H9 (cell line): ENCODE measurements at regions not wholly inside any gene's neighbourhood (a gene's known extent, or its start where the extent isn't known, plus 50 kb on each side); places are given as distances from the start of the nearest gene placed in this dataset.

Experiments used
- DNase-seq: peaks from one replicate; pipeline ENCODE4 v3.0.0-alpha.2; 2017
- H2AFZ ChIP-seq: one replicate; pipeline ENCODE4 v1.6.1; 2013; ENCODE audit warnings: mild to moderate bottlenecking, low read length, control low read depth, moderate library complexity
- H2AK5ac ChIP-seq: 2 replicates; pipeline ENCODE4 v1.6.1; 2013; ENCODE audit warnings: low read length, control low read depth, mixed read lengths; ENCODE audit not compliant: insufficient read length
- H2BK120ac ChIP-seq: one replicate; pipeline ENCODE4 v1.6.1; 2013; ENCODE audit warnings: low read depth, mild to moderate bottlenecking, low read length, control low read depth, inconsistent platforms; ENCODE audit not compliant: poor library complexity, severe bottlenecking
- H2BK12ac ChIP-seq: 2 replicates; pipeline ENCODE4 v1.6.1; 2013; ENCODE audit warnings: low read length, control low read depth, mixed read lengths, low read depth; ENCODE audit not compliant: insufficient read length
- H2BK15ac ChIP-seq: 2 replicates; pipeline ENCODE4 v1.6.1; 2013; ENCODE audit warnings: low read depth, low read length, control low read depth
- H2BK20ac ChIP-seq: one replicate; pipeline ENCODE4 v1.6.1; 2013; ENCODE audit warnings: low read depth, mild to moderate bottlenecking, low read length, control low read depth, inconsistent platforms; ENCODE audit not compliant: poor library complexity, severe bottlenecking
- H2BK5ac ChIP-seq: 2 replicates; pipeline ENCODE4 v1.6.1; 2013; ENCODE audit warnings: low read length, control low read depth, mixed read lengths; ENCODE audit not compliant: insufficient read length
- H3K14ac ChIP-seq: 2 replicates; pipeline ENCODE4 v1.6.1; 2013; ENCODE audit warnings: low read length, control low read depth; ENCODE audit not compliant: insufficient read depth
- H3K18ac ChIP-seq: 2 replicates; pipeline ENCODE4 v1.6.1; 2013; ENCODE audit warnings: low read depth, mild to moderate bottlenecking, mixed read lengths, low read length, control low read depth; ENCODE audit not compliant: insufficient read length
- H3K23ac ChIP-seq: 2 replicates; pipeline ENCODE4 v1.6.1; 2013; ENCODE audit warnings: low read length, control low read depth, mixed read lengths, low read depth; ENCODE audit not compliant: insufficient read length
- H3K23me2 ChIP-seq: 2 replicates; pipeline ENCODE4 v1.6.1; 2013; ENCODE audit warnings: low read depth, mild to moderate bottlenecking, mixed read lengths, low read length, control low read depth; ENCODE audit not compliant: insufficient read length, poor library complexity, severe bottlenecking
- H3K27ac ChIP-seq: 2 replicates; pipeline ENCODE4 v1.5.1; 2013; ENCODE audit warnings: low read length, control low read depth, mixed read lengths, low read depth; ENCODE audit not compliant: insufficient read length
- H3K27me3 ChIP-seq: 2 replicates; pipeline ENCODE4 v1.6.1; 2013; ENCODE audit warnings: low read length, control low read depth, inconsistent platforms; ENCODE audit not compliant: insufficient read depth
- H3K4ac ChIP-seq: 2 replicates; pipeline ENCODE4 v1.6.1; 2013; ENCODE audit warnings: low read depth, mild to moderate bottlenecking, control low read depth, inconsistent platforms, low read length, moderate library complexity
- H3K4me1 ChIP-seq: 2 replicates; pipeline ENCODE4 v1.6.1; 2013; ENCODE audit warnings: low read length, control low read depth, inconsistent platforms; ENCODE audit not compliant: insufficient read depth
- H3K4me2 ChIP-seq: 2 replicates; pipeline ENCODE4 v1.6.1; 2013; ENCODE audit warnings: low read length, control low read depth, mixed read lengths; ENCODE audit not compliant: insufficient read length, insufficient read depth
- H3K56ac ChIP-seq: 2 replicates; pipeline ENCODE4 v1.6.1; 2013; ENCODE audit warnings: low read depth, mild to moderate bottlenecking, mixed read lengths, low read length, control low read depth; ENCODE audit not compliant: insufficient read length
- H3K79me1 ChIP-seq: 2 replicates; pipeline ENCODE4 v1.6.1; 2013; ENCODE audit warnings: low read depth, mild to moderate bottlenecking, moderate library complexity, low read length, control low read depth, inconsistent platforms; ENCODE audit not compliant: insufficient read depth, poor library complexity, severe bottlenecking
- H3K79me2 ChIP-seq: 2 replicates; pipeline ENCODE4 v1.6.1; 2013; ENCODE audit warnings: low read length, control low read depth, inconsistent platforms; ENCODE audit not compliant: insufficient read depth
- H3K9ac ChIP-seq: 2 replicates; pipeline ENCODE4 v1.6.1; 2013; ENCODE audit warnings: low read length, control low read depth, mixed read lengths; ENCODE audit not compliant: insufficient read length; ENCODE audit errors: extremely low read depth
- H3K9me3 ChIP-seq: one replicate; pipeline ENCODE4 v1.6.1; 2013; ENCODE audit warnings: low read depth, low read length, inconsistent platforms; ENCODE audit not compliant: control insufficient read depth
- H3T11ph ChIP-seq: one replicate; pipeline ENCODE4 v1.6.1; 2013; ENCODE audit warnings: mild to moderate bottlenecking, low read length, control low read depth, inconsistent platforms
- H4K20me1 ChIP-seq: one replicate; pipeline ENCODE4 v1.6.1; 2013; ENCODE audit not compliant: control insufficient read depth, insufficient read length, insufficient read depth
- H4K5ac ChIP-seq: 2 replicates; pipeline ENCODE4 v1.6.1; 2013; ENCODE audit warnings: low read depth, mild to moderate bottlenecking, mixed read lengths, low read length, control low read depth; ENCODE audit not compliant: insufficient read length
- H4K8ac ChIP-seq: replicated peaks from 2 replicates; pipeline ENCODE4 v1.6.1; 2013; ENCODE audit warnings: low read length, control low read depth, mixed read lengths, low read depth; ENCODE audit not compliant: insufficient read length
- H4K91ac ChIP-seq: 2 replicates; pipeline ENCODE4 v1.6.1; 2013; ENCODE audit warnings: low read depth, mild to moderate bottlenecking, moderate library complexity, mixed read lengths, low read length, control low read depth; ENCODE audit not compliant: insufficient read length
- H3K27ac Mint-ChIP-seq, 3 experiments: 2 replicates in 2 of 3; 3 replicates in 1 of 3; pipeline ENCODE4 v1.8.0; 2020 to 2021; ENCODE audit warnings: mixed read lengths in 3 of 3, mild to moderate bottlenecking in 1 of 3, moderate library complexity in 1 of 3
- H3K27me3 Mint-ChIP-seq: 2 replicates; pipeline ENCODE4 v1.8.0; 2021; ENCODE audit warnings: low read depth, mild to moderate bottlenecking, moderate library complexity, mixed read lengths
- H3K36me3 Mint-ChIP-seq, 3 experiments: 2 replicates in 2 of 3; 3 replicates in 1 of 3; pipeline ENCODE4 v1.8.0; 2020 to 2021; ENCODE audit warnings: low read depth in 3 of 3, mixed read lengths in 3 of 3; ENCODE audit not compliant: insufficient read depth in 1 of 3
- H3K4me1 Mint-ChIP-seq, 2 experiments: 2 replicates each; pipeline ENCODE4 v1.8.0; 2020; ENCODE audit warnings: mixed read lengths in 2 of 2
- H3K4me3 Mint-ChIP-seq, 2 experiments: 2 replicates in 1 of 2; 3 replicates in 1 of 2; pipeline ENCODE4 v1.8.0; 2020 to 2021; ENCODE audit warnings: mild to moderate bottlenecking in 2 of 2, mixed read lengths in 2 of 2, moderate library complexity in 1 of 2
- H3K9me3 Mint-ChIP-seq, 2 experiments: 2 replicates in 1 of 2; 3 replicates in 1 of 2; pipeline ENCODE4 v1.8.0; 2020; ENCODE audit warnings: mild to moderate bottlenecking in 2 of 2, mixed read lengths in 2 of 2, moderate library complexity in 1 of 2
- CTCF ChIP-seq: fragments of 200-600 bp; sonication (generic); conservative IDR thresholded peaks from 3 replicates; pipeline ENCODE4 v1.8.0; 2021; ENCODE audit warnings: antibody characterized with exemption, mild to moderate bottlenecking
- WGBS: extraction: QIAGEN DNeasy Blood & Tissue Kit; methylation state at CpG from one replicate; pipeline ENCODE4 v1.1.7; 2013; ENCODE audit warnings: missing lambda C conversion rate, low lambda C conversion rate, mixed read lengths; ENCODE audit not compliant: insufficient read length; ENCODE audit errors: extremely low coverage; 5-methylcytosine and 5-hydroxymethylcytosine counted together

DNA sequence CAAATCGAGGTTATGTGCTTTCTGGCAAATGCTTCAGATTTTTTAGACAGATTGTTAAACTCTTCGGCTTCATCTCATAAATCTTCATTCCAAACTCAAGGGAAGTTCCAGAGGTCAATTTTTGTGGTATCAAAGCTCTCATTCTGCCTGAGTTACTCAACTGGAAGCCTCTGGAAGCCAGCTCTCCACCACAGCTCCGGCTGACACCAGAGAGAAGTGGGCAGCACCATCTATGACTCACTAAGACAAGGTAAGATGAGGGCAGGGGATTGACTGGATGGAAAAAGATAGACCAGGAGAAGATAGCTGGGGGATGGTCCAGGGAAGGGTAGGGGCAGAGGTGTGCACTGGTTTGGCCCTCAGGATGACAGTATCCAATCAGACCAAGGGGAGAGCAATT lies 137.3 kb upstream of the HNRNPA3 start:
- Mint-ChIP-seq H3K27me3 (no peaks in the 10 kb centered on the region; the same call in 1 of the 2 replicates), H3K27ac (no peak overlapping the region), H3K36me3 (no peaks in the 10 kb centered on the region), H3K4me3 (no peak overlapping the region), H3K9me3 (no peaks in the 10 kb centered on the region), H3K4me1 (peaks cover 13 to 15% of the 10 kb centered on the region in 2 experiments)
- Histone ChIP-seq H2BK15ac (no peak overlapping the region), H4K20me1 (no peaks in the 10 kb centered on the region), H3K4me2 (no peak overlapping the region), H3K18ac (no peak overlapping the region), H3K4me1 (no peaks in the 10 kb centered on the region; the same call in 1 of the 2 replicates), H2AFZ (no peak overlapping the region), H3K14ac (no peak overlapping the region), H3K9ac (no peak overlapping the region), H2BK120ac (no peak overlapping the region), H3K79me1 (no peaks in the 10 kb centered on the region), H3K79me2 (no peaks in the 10 kb centered on the region), H3K27me3 (no peaks in the 10 kb centered on the region), H2BK12ac (no peak overlapping the region), H2BK5ac (no peak overlapping the region), H4K8ac (no peak overlapping the region), H3T11ph (no peak overlapping the region), H3K4ac (no peak overlapping the region), H3K23me2 (no peaks in the 10 kb centered on the region), H3K56ac (no peak overlapping the region), H3K27ac (no peak overlapping the region), H4K91ac (no peak overlapping the region), H4K5ac (no peak overlapping the region), H3K9me3 (no peaks in the 10 kb centered on the region), H2AK5ac (no peak overlapping the region), H3K23ac (no peak overlapping the region), H2BK20ac (no peak overlapping the region)
- WGBS, result no CpG with 5 or more reads among the region's 3 CpGs
- no peak for DNase-seq
- TF ChIP-seq CTCF, result no peak
